ENCODE measurements at regions not wholly inside any gene's neighbourhood (a gene's known extent, or its start where the extent isn't known, plus 50 kb on each side); places are given as distances from the start of the nearest gene placed in this dataset.
"Not testable (repeated sequence)": the region's sequence is repeated elsewhere in the genome, so short reads cannot be mapped to it uniquely, and the experiment has no call there.

DNA sequence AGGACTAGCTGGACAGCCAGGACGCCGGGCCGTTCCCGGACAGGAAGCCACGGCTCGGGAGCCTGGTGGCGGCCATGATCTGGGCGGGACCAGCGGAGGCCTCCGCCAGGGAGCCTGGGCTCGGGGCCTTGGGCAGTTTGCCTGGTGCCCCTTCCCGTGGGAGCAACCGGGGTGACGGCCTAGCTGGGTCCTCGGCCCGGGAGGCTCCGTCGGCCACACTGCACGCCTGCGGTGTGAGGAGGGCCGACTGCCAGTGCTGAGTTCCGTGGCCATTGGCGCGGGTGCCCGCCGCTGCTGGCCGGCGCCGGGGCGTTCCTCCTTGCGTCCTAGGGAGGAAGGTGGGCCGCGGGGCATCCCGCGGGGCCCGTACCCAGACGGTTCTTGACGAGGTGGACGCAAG, 171.6 kb downstream of the PLS3 start:
- H3K27ac ChIP-seq (ENCODE audit: low read depth in 1 of 2, low read length in 2 of 2); H3K36me3 ChIP-seq (ENCODE audit: insufficient read depth, low read length); intact Hi-C loops (cut with DNase I, micrococcal nuclease); DNase-seq; CTCF ChIA-PET; H3K27me3 ChIP-seq (ENCODE audit: control insufficient read depth in 1 of 2, insufficient read depth in 2 of 2, low read length in 2 of 2); H3K9me3 ChIP-seq (ENCODE audit: control insufficient read depth in 1 of 2, insufficient read depth in 1 of 2, low read length in 2 of 2); H3K9me3 Mint-ChIP-seq; H3K4me1 Mint-ChIP-seq (ENCODE audit: low read depth); H3K36me3 Mint-ChIP-seq (ENCODE audit: low read depth); POLR2A ChIA-PET; H3K4me3 ChIP-seq (ENCODE audit: low read length); H3K4me3 Mint-ChIP-seq; H3K27ac Mint-ChIP-seq; H3K4me1 ChIP-seq (ENCODE audit: insufficient read depth, low read length); ATAC-seq (ENCODE audit: poor library complexity); H3K27me3 Mint-ChIP-seq: not testable (repeated sequence)

- H3K4me1 Mint-ChIP-seq (ENCODE audit: low read depth); H3K9me3 Mint-ChIP-seq; DNase-seq; H3K4me1 ChIP-seq (ENCODE audit: insufficient read depth, low read length); H3K36me3 ChIP-seq (ENCODE audit: insufficient read depth, low read length); H3K27me3 Mint-ChIP-seq; H3K36me3 Mint-ChIP-seq (ENCODE audit: low read depth); H3K9me3 ChIP-seq (ENCODE audit: control insufficient read depth in 1 of 2, insufficient read depth in 1 of 2, low read length in 2 of 2); ATAC-seq (ENCODE audit: poor library complexity); H3K4me3 Mint-ChIP-seq; CTCF ChIA-PET; H3K4me3 ChIP-seq (ENCODE audit: low read length); H3K27ac ChIP-seq (ENCODE audit: low read depth in 1 of 2, low read length in 2 of 2); H3K27me3 ChIP-seq (ENCODE audit: control insufficient read depth in 1 of 2, insufficient read depth in 2 of 2, low read length in 2 of 2); POLR2A ChIA-PET; H3K27ac Mint-ChIP-seq; intact Hi-C loops (cut with DNase I, micrococcal nuclease): not testable (repeated sequence)
Measured at GRCh38 chrX:115735269-115735668, 174.3 kb downstream of the PLS3 start.
